Suprapubic skin (tissue), 4 donors: ENCODE measurements at regions not wholly inside any gene's neighbourhood (a gene's known extent, or its start where the extent isn't known, plus 50 kb on each side); places are given as distances from the start of the nearest gene placed in this dataset.

Experiments used
- DNase-seq, 2 donors: peaks; one replicate each; pipeline ENCODE4 v3.0.0-alpha.2; 2019; ENCODE audit warnings: low spot score in 2 of 2
- H3K27ac ChIP-seq: fragments of 200-600 bp; sonication (generic); one replicate; pipeline ENCODE4 v1.5.1; 2019
- H3K27me3 ChIP-seq: fragments of 200-600 bp; sonication (generic); one replicate; pipeline ENCODE4 v1.5.1; 2019
- H3K36me3 ChIP-seq: fragments of 200-600 bp; sonication (generic); one replicate; pipeline ENCODE4 v1.5.1; 2019
- H3K4me1 ChIP-seq: fragments of 200-600 bp; sonication (generic); one replicate; pipeline ENCODE4 v1.5.1; 2019
- H3K4me3 ChIP-seq: fragments of 200-600 bp; sonication (generic); one replicate; pipeline ENCODE4 v1.5.1; 2019; ENCODE audit warnings: mild to moderate bottlenecking
- H3K9me3 ChIP-seq: fragments of 200-600 bp; sonication (generic); one replicate; pipeline ENCODE4 v1.5.1; 2019
- CTCF ChIP-seq, 2 donors: fragments of 200-600 bp in 1 of 2; fragments of 450-650 bp in 1 of 2; sonication (generic) in 1 of 2; IDR thresholded peaks; one replicate each; pipeline ENCODE4 v1.5.1; 2016 to 2019; ENCODE audit warnings: antibody characterized with exemption in 2 of 2, mild to moderate bottlenecking in 1 of 2, moderate library complexity in 1 of 2
- EP300 ChIP-seq: sonication (generic); formaldehyde crosslinking; IDR thresholded peaks from one replicate; pipeline ENCODE4 v1.6.1; 2017; ENCODE audit warnings: antibody characterized with exemption
- POLR2A ChIP-seq, 2 donors: fragments of 450-650 bp; IDR thresholded peaks; one replicate each; pipeline ENCODE4 v1.6.1; 2017; ENCODE audit warnings: antibody characterized with exemption in 2 of 2, mild to moderate bottlenecking in 2 of 2, moderate library complexity in 2 of 2
- POLR2AphosphoS5 ChIP-seq, 3 donors: sonication (generic); formaldehyde crosslinking; IDR thresholded peaks; one replicate each; pipeline ENCODE4 v1.6.1; 2017; ENCODE audit warnings: antibody characterized with exemption in 3 of 3
- WGBS: methylation state at CpG from one replicate; pipeline ENCODE4 v1.1.5; 2018; 5-methylcytosine and 5-hydroxymethylcytosine counted together

GRCh38 chr6:132244744-132245143 lies 156.5 kb downstream of the MOXD1 start:
- no peaks in the 10 kb centered on the region for H3K36me3 ChIP-seq
- WGBS: 98% methylated on average over 3 of the region's 3 CpGs
- DNase-seq: no peak
- no peaks in the 10 kb centered on the region for H3K9me3 ChIP-seq
- peaks cover 19% of the 10 kb centered on the region for H3K4me1 ChIP-seq
- TF ChIP-seq POLR2AphosphoS5 (IDR thresholded peaks at IDR 0.05): no peak
- TF ChIP-seq CTCF (IDR thresholded peaks at IDR 0.05): no peak
- no peak for TF ChIP-seq POLR2A (IDR thresholded peaks at IDR 0.05)
- no peak for TF ChIP-seq EP300
- no peak overlapping the region for H3K4me3 ChIP-seq
- no peak overlapping the region for H3K27ac ChIP-seq
- no peaks in the 10 kb centered on the region for H3K27me3 ChIP-seq

- H3K27ac ChIP-seq: no peak overlapping the region
- no peaks in the 10 kb centered on the region for H3K36me3 ChIP-seq
- H3K9me3 ChIP-seq: no peaks in the 10 kb centered on the region
- no peaks in the 10 kb centered on the region for H3K27me3 ChIP-seq
- H3K4me3 ChIP-seq: no peak overlapping the region
- TF ChIP-seq POLR2AphosphoS5 (IDR thresholded peaks at IDR 0.05): no peak
- no peak for TF ChIP-seq POLR2A (IDR thresholded peaks at IDR 0.05)
- TF ChIP-seq CTCF (IDR thresholded peaks at IDR 0.05): no peak
- no peak for TF ChIP-seq EP300
- H3K4me1 ChIP-seq: no peaks in the 10 kb centered on the region
- DNase-seq: no peak
- 29% methylated on average over 3 of the region's 3 CpGs for WGBS
Observed at GRCh38 chr6:132236744-132237143, 164.5 kb downstream of the MOXD1 start.

GRCh38 chr6:132236281-132236680 lies 165.0 kb downstream of the MOXD1 start:
- Histone ChIP-seq H3K27ac (no peak overlapping the region), H3K4me3 (no peak overlapping the region), H3K36me3 (no peaks in the 10 kb centered on the region), H3K27me3 (no peaks in the 10 kb centered on the region), H3K9me3 (no peaks in the 10 kb centered on the region), H3K4me1 (no peaks in the 10 kb centered on the region)
- 76% methylated on average over 1 of the region's 1 CpG for WGBS
- TF ChIP-seq CTCF (IDR thresholded peaks at IDR 0.05): no peak
- TF ChIP-seq POLR2AphosphoS5 (IDR thresholded peaks at IDR 0.05): no peak
- TF ChIP-seq EP300: no peak
- TF ChIP-seq POLR2A (IDR thresholded peaks at IDR 0.05): no peak
- DNase-seq: no peak

GRCh38 chr6:132235596-132236280 lies 165.5 kb downstream of the MOXD1 start:
- no peaks in the 10 kb centered on the region for H3K36me3 ChIP-seq
- no peak overlapping the region for H3K4me3 ChIP-seq
- DNase-seq: no peak
- H3K27me3 ChIP-seq: no peaks in the 10 kb centered on the region
- H3K27ac ChIP-seq: no peak overlapping the region
- no peaks in the 10 kb centered on the region for H3K4me1 ChIP-seq
- TF ChIP-seq CTCF (IDR thresholded peaks at IDR 0.05) (no peak), EP300 (no peak), POLR2A (IDR thresholded peaks at IDR 0.05) (no peak), POLR2AphosphoS5 (IDR thresholded peaks at IDR 0.05) (no peak)
- H3K9me3 ChIP-seq: no peaks in the 10 kb centered on the region
- 55% methylated on average over 2 of the region's 2 CpGs for WGBS

- Histone ChIP-seq H3K27me3 (no peaks in the 10 kb centered on the region), H3K36me3 (no peaks in the 10 kb centered on the region), H3K4me1 (no peaks in the 10 kb centered on the region), H3K4me3 (no peak overlapping the region), H3K9me3 (no peaks in the 10 kb centered on the region), H3K27ac (no peak overlapping the region)
- no peak for DNase-seq
- 62% methylated on average over 2 of the region's 2 CpGs for WGBS
- TF ChIP-seq POLR2AphosphoS5 (IDR thresholded peaks at IDR 0.05) (no peak), POLR2A (IDR thresholded peaks at IDR 0.05) (no peak), EP300 (no peak), CTCF (IDR thresholded peaks at IDR 0.05) (no peak)
Observed at GRCh38 chr6:132234356-132234755, 166.9 kb downstream of the MOXD1 start.
